Stimulated activated effector memory CD8-positive, alpha-beta T cell treated with anti-CD3 and anti-CD28 coated beads, Interleukin-12 subunit alpha, Interleukin-12 subunit beta, amount 100 ng/mL, for 72 hours (primary cell): ENCODE measurements at regions not wholly inside any gene's neighbourhood (a gene's known extent, or its start where the extent isn't known, plus 50 kb on each side); places are given as distances from the start of the nearest gene placed in this dataset.
A peak's percentile ranks its signal among the peaks of the same experiment; 100 is the strongest.
"Not testable (repeated sequence)": the region's sequence is repeated elsewhere in the genome, so short reads cannot be mapped to it uniquely, and the experiment has no call there.

Experiments used
- ATAC-seq: fragments of 150-1000 bp; cut with Tn5 transposase; 2 replicates; pipeline ENCODE4 v1.10.0; 2021
- DNase-seq, 2 donors: peaks; one replicate each; pipeline ENCODE4 v3.0.0; 2021 to 2022; ENCODE audit warnings: low spot score in 2 of 2
- H3K27ac Mint-ChIP-seq: one replicate; pipeline ENCODE4 v1.8.0; 2022; ENCODE audit warnings: mild to moderate bottlenecking, mixed read lengths
- H3K36me3 Mint-ChIP-seq: one replicate; pipeline ENCODE4 v1.8.0; 2022; ENCODE audit warnings: mild to moderate bottlenecking, mixed read lengths
- H3K4me1 Mint-ChIP-seq: one replicate; pipeline ENCODE4 v1.8.0; 2022; ENCODE audit warnings: mixed read lengths
- H3K4me3 Mint-ChIP-seq: one replicate; pipeline ENCODE4 v1.8.0; 2022; ENCODE audit warnings: mild to moderate bottlenecking, mixed read lengths
- H3K9me3 Mint-ChIP-seq: one replicate; pipeline ENCODE4 v1.8.0; 2022; ENCODE audit warnings: mixed read lengths

GRCh38 chr2:131656816-131657633 is 129.3 kb downstream of the CCDC74A start:
- H3K36me3 Mint-ChIP-seq: no peaks in the 10 kb centered on the region
- no peak overlapping the region for H3K27ac Mint-ChIP-seq
- ATAC-seq (no peak), DNase-seq (no peak)
- no peak overlapping the region for H3K4me3 Mint-ChIP-seq
- no peaks in the 10 kb centered on the region for H3K4me1 Mint-ChIP-seq
- H3K9me3 Mint-ChIP-seq: no peaks in the 10 kb centered on the region

- no peak for ATAC-seq
- H3K4me1 Mint-ChIP-seq: no peaks in the 10 kb centered on the region
- H3K36me3 Mint-ChIP-seq: no peaks in the 10 kb centered on the region
- no peak overlapping the region for H3K4me3 Mint-ChIP-seq
- DNase-seq: no peak
- no peaks in the 10 kb centered on the region for H3K9me3 Mint-ChIP-seq
- H3K27ac Mint-ChIP-seq: no peak overlapping the region
Measured at GRCh38 chr2:131657895-131658768, 130.4 kb downstream of the CCDC74A start.

GRCh38 chr2:131658769-131659131 is 131.1 kb downstream of the CCDC74A start:
- H3K9me3 Mint-ChIP-seq: no peaks in the 10 kb centered on the region
- H3K27ac Mint-ChIP-seq: no peak overlapping the region
- peak; percentile 11 for ATAC-seq
- DNase-seq: no peak
- H3K36me3 Mint-ChIP-seq: no peaks in the 10 kb centered on the region
- H3K4me1 Mint-ChIP-seq: no peaks in the 10 kb centered on the region
- H3K4me3 Mint-ChIP-seq: no peak overlapping the region

GRCh38 chr2:131659168-131659572 is 131.5 kb downstream of the CCDC74A start:
- Mint-ChIP-seq H3K27ac (no peak overlapping the region), H3K36me3 (no peaks in the 10 kb centered on the region), H3K4me1 (no peaks in the 10 kb centered on the region), H3K4me3 (no peak overlapping the region), H3K9me3 (no peaks in the 10 kb centered on the region)
- ATAC-seq (no peak), DNase-seq (no peak)

- ATAC-seq, H3K4me3 Mint-ChIP-seq, DNase-seq, H3K4me1 Mint-ChIP-seq, H3K36me3 Mint-ChIP-seq, H3K27ac Mint-ChIP-seq, H3K9me3 Mint-ChIP-seq: not testable (repeated sequence)
Measured at GRCh38 chr2:131661101-131661782, 133.6 kb downstream of the CCDC74A start.

GRCh38 chr2:131661884-131662535 is 134.3 kb downstream of the CCDC74A start:
- not testable (repeated sequence) for H3K36me3 Mint-ChIP-seq, H3K27ac Mint-ChIP-seq, H3K4me3 Mint-ChIP-seq, H3K4me1 Mint-ChIP-seq, DNase-seq, ATAC-seq, H3K9me3 Mint-ChIP-seq

GRCh38 chr2:131663501-131663900 is 135.8 kb downstream of the CCDC74A start:
- not testable (repeated sequence) for DNase-seq, H3K9me3 Mint-ChIP-seq, H3K4me3 Mint-ChIP-seq, H3K27ac Mint-ChIP-seq, H3K36me3 Mint-ChIP-seq, H3K4me1 Mint-ChIP-seq, ATAC-seq

GRCh38 chr2:131665716-131666115 is 138.0 kb downstream of the CCDC74A start:
- not testable (repeated sequence) for H3K9me3 Mint-ChIP-seq, H3K4me1 Mint-ChIP-seq, ATAC-seq, DNase-seq, H3K27ac Mint-ChIP-seq, H3K36me3 Mint-ChIP-seq, H3K4me3 Mint-ChIP-seq

- H3K27ac Mint-ChIP-seq, H3K36me3 Mint-ChIP-seq, H3K4me1 Mint-ChIP-seq, DNase-seq, H3K4me3 Mint-ChIP-seq, ATAC-seq, H3K9me3 Mint-ChIP-seq: not testable (repeated sequence)
Measured at GRCh38 chr2:131668794-131669540, 141.3 kb downstream of the CCDC74A start.

- ATAC-seq, DNase-seq, H3K36me3 Mint-ChIP-seq, H3K4me1 Mint-ChIP-seq, H3K27ac Mint-ChIP-seq, H3K9me3 Mint-ChIP-seq: not testable (repeated sequence)
- H3K4me3 Mint-ChIP-seq: peak overlapping the region; percentile 57
Measured at GRCh38 chr2:131671841-131672470, 144.3 kb downstream of the CCDC74A start.

- H3K36me3 Mint-ChIP-seq, H3K9me3 Mint-ChIP-seq, H3K27ac Mint-ChIP-seq, H3K4me1 Mint-ChIP-seq: not testable (repeated sequence)
- H3K4me3 Mint-ChIP-seq: peak overlapping the region; percentile 57
- ATAC-seq: peak; percentile 90
- DNase-seq: peak; percentile 22 to 79
Measured at GRCh38 chr2:131672471-131673399, 145.0 kb downstream of the CCDC74A start.

GRCh38 chr2:131673400-131674173 is 145.9 kb downstream of the CCDC74A start:
- DNase-seq (peak; percentile 60 to 83), ATAC-seq (peak; percentile 90)
- peaks cover 2% of the 10 kb centered on the region for H3K9me3 Mint-ChIP-seq
- H3K4me1 Mint-ChIP-seq: no peaks in the 10 kb centered on the region
- H3K36me3 Mint-ChIP-seq: no peaks in the 10 kb centered on the region
- no peak overlapping the region for H3K27ac Mint-ChIP-seq
- peak overlapping the region; percentile 57 for H3K4me3 Mint-ChIP-seq

GRCh38 chr2:131674174-131674507 is 146.5 kb downstream of the CCDC74A start:
- H3K9me3 Mint-ChIP-seq: no peaks in the 10 kb centered on the region
- DNase-seq (no peak), ATAC-seq (no peak)
- no peaks in the 10 kb centered on the region for H3K36me3 Mint-ChIP-seq
- H3K4me3 Mint-ChIP-seq: peak overlapping the region; percentile 57
- no peak overlapping the region for H3K27ac Mint-ChIP-seq
- no peaks in the 10 kb centered on the region for H3K4me1 Mint-ChIP-seq
